Ishikawa (cell line): ENCODE measurements at regions not wholly inside any gene's neighbourhood (a gene's known extent, or its start where the extent isn't known, plus 50 kb on each side); places are given as distances from the start of the nearest gene placed in this dataset.

Experiments
- CEBPB ChIP-seq: IDR thresholded peaks from 2 replicates; pipeline ENCODE4 v1.6.1; 2012
- EGR1 ChIP-seq: IDR thresholded peaks from 2 replicates; pipeline ENCODE4 v1.6.1; 2012
- EP300 ChIP-seq: IDR thresholded peaks from 2 replicates; pipeline ENCODE4 v1.6.1; 2012; ENCODE audit warnings: borderline replicate concordance
- NFIC ChIP-seq: IDR thresholded peaks from 2 replicates; pipeline ENCODE4 v1.6.1; 2012
- RAD21 ChIP-seq: IDR thresholded peaks from 2 replicates; pipeline ENCODE4 v1.6.1; 2012; ENCODE audit warnings: low read depth
- TAF1 ChIP-seq: IDR thresholded peaks from 2 replicates; pipeline ENCODE4 v1.6.1; 2012; ENCODE audit warnings: low read depth, mild to moderate bottlenecking
- TCF12 ChIP-seq: IDR thresholded peaks from 2 replicates; pipeline ENCODE4 v1.6.1; 2012; ENCODE audit warnings: low read depth
- TEAD4 ChIP-seq: IDR thresholded peaks from 2 replicates; pipeline ENCODE4 v1.6.1; 2012
- YY1 ChIP-seq: IDR thresholded peaks from 2 replicates; pipeline ENCODE4 v1.6.1; 2012; ENCODE audit warnings: low read depth
- TF ChIP-seq, protein P1 (sequence below): IDR thresholded peaks from 2 replicates; pipeline ENCODE4 v1.6.1; 2012; ENCODE audit warnings: low read depth, mild to moderate bottlenecking
- TF ChIP-seq, protein P2 (sequence below): IDR thresholded peaks from 2 replicates; pipeline ENCODE4 v1.6.1; 2012

DNA sequence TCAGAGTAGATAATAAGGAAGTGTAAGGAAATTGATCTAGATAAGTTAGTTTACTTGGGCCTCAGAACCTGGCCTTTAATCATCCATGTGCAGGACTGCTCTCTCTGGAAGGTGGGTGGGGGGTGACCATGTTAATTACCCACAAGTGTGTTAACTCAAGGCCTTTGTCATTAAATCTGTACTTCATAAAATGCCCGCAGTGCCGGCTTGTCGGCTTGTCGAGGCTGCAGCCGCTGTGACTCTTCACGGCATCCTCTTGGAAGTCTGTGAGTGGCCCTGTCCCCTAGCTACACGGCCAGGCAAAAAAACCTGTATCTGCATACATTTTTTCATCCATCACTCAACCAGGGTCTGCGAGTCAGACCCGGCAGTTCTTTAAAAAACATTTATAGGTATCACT, 70.9 kb upstream of the ASCC3 start:
- TF ChIP-seq, protein P1, sequence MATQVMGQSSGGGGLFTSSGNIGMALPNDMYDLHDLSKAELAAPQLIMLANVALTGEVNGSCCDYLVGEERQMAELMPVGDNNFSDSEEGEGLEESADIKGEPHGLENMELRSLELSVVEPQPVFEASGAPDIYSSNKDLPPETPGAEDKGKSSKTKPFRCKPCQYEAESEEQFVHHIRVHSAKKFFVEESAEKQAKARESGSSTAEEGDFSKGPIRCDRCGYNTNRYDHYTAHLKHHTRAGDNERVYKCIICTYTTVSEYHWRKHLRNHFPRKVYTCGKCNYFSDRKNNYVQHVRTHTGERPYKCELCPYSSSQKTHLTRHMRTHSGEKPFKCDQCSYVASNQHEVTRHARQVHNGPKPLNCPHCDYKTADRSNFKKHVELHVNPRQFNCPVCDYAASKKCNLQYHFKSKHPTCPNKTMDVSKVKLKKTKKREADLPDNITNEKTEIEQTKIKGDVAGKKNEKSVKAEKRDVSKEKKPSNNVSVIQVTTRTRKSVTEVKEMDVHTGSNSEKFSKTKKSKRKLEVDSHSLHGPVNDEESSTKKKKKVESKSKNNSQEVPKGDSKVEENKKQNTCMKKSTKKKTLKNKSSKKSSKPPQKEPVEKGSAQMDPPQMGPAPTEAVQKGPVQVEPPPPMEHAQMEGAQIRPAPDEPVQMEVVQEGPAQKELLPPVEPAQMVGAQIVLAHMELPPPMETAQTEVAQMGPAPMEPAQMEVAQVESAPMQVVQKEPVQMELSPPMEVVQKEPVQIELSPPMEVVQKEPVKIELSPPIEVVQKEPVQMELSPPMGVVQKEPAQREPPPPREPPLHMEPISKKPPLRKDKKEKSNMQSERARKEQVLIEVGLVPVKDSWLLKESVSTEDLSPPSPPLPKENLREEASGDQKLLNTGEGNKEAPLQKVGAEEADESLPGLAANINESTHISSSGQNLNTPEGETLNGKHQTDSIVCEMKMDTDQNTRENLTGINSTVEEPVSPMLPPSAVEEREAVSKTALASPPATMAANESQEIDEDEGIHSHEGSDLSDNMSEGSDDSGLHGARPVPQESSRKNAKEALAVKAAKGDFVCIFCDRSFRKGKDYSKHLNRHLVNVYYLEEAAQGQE: no peak
- TF ChIP-seq, protein P2, sequence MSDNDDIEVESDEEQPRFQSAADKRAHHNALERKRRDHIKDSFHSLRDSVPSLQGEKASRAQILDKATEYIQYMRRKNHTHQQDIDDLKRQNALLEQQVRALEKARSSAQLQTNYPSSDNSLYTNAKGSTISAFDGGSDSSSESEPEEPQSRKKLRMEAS: no peak
- TF ChIP-seq NFIC (no peak), TCF12 (no peak), RAD21 (no peak), TEAD4 (no peak), TAF1 (no peak), EP300 (no peak), YY1 (no peak), EGR1 (no peak), CEBPB (no peak)
